Left renal cortex interstitium (tissue), 4 donors: ENCODE measurements at regions not wholly inside any gene's neighbourhood (a gene's known extent, or its start where the extent isn't known, plus 50 kb on each side); places are given as distances from the start of the nearest gene placed in this dataset.
"Not testable (repeated sequence)": the region's sequence is repeated elsewhere in the genome, so short reads cannot be mapped to it uniquely, and the experiment has no call there.

Source experiments
- DNase-seq, 4 donors: peaks; one replicate each; pipeline ENCODE4 v3.0.0-alpha.2; 2013; ENCODE audit warnings: low read depth in 4 of 4, low spot score in 2 of 4, missing footprints in 1 of 4

DNA sequence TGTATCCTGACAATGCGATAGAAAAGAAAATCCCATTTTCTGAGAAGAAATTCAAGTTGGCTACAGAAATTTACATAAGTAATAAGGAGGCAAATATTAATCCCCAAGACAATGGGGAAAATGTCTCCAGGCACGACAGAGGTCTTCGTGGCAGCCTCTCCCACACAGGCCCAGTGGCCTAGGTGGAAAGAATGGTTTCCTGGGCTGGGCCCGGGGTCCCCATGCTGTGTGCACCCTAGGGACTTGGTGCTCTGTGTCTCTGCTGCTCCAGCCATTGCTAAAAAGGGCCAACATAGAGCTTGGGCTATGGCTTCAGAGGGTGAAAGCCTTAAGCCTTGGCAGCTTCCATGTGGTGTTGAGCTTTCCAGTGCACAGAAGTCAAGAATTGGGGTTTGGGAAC, 102.5 kb upstream of the LYPLAL1 start:
- no peak for DNase-seq

DNA sequence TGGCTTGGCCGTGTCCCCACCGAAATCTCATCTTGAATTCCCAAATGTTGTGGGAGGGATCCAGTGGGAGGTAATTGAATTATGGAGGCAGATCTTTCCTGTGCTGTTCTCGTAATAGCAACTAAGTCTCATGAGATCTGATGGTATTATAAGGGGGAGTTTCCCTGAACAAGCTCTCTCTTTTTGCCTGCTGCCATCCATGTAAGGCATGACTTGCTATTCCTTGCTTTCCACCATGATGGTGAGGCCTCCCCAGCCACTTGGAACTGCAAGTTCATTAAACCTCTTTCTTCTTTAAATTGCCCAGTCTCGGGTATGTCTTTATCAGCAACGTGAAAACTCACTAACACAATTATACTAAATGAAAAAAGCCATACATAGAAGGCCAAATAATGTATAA, 101.3 kb upstream of the LYPLAL1 start:
- DNase-seq, result no peak

DNA sequence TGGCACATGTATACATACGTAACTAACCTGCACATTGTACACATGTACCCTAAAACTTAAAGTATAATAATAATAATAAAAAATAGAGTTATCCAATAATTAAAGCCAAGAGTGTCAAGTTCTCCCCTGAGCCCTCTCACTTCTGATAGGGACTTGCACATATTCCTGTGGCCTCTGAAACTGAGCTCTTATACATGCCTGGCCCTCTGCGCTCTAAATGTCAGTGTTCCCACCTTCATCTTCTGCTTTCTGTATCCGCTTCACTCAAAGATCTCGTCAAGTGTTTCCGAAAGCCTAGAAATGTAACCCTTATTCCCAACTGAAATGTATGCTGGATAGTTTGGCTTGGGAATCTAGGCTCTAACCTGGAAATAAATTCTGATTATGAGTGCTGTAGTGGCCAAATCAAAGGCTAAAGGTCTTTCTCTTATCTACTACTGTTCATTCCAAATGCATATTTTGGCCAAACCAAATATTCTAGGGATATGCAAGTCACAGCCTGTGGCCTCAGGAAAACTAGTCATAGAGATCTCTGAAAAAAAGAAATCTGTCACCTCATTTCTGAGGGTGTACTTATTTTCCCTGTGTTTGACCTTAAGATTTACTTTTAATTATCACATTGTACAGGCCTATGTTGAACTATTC, 99.5 kb upstream of the LYPLAL1 start:
- DNase-seq, result no peak

DNA sequence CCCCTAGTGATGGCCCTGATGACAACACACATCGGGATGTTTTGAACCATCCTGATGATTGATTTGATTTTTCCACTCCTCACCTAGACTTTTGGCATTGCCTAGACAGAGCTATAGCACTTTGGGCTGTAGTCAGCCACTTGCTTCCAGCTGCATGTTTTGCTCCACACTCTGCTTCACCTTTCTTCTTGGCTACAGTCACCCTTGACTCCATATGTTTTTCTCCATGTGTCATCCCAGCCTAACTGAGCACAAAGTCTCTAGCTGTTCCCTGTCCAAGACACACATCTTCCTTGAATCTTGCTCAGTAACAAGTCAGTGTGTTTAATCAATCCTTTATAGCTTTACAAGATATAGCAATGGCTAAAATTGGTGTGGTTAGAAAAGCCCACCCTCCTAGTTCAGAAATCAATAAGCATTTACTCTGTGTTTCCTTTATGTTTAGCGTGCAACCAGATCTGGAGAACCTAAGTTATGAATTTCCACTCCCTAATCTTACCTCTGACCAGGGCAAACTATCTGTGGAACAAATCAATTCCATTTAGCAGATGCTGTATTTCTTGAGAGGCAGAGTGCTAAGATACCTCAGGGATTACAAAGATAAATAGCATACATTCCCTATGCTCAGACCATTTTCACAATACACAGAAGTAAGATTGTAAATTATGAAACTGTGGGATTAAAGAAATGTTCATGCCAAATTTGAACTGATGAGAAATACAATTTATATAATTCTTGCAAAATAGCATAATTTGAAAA, 98.4 kb upstream of the LYPLAL1 start:
- no peak for DNase-seq

GRCh38 chr1:219076326-219076937, 97.2 kb upstream of the LYPLAL1 start:
- DNase-seq, result no peak

DNA sequence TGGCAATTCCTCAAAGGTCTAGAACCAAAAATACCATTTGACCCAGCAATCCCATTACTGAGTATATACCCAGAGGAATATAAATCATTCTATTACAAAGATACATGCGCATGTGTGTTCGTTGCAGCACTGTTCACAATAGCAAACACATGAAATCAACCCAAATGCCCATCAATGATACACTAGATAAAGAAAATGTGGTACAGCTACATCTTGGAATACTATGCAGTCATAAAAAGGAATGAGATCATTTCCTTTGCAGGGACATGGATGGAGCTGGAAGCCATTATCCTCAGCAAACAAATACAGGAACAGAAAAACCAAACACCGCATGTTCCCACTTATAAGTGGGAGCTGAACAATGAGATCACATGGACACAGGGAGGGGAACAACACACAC, 95.9 kb upstream of the LYPLAL1 start:
- DNase-seq, result not testable (repeated sequence)

DNA sequence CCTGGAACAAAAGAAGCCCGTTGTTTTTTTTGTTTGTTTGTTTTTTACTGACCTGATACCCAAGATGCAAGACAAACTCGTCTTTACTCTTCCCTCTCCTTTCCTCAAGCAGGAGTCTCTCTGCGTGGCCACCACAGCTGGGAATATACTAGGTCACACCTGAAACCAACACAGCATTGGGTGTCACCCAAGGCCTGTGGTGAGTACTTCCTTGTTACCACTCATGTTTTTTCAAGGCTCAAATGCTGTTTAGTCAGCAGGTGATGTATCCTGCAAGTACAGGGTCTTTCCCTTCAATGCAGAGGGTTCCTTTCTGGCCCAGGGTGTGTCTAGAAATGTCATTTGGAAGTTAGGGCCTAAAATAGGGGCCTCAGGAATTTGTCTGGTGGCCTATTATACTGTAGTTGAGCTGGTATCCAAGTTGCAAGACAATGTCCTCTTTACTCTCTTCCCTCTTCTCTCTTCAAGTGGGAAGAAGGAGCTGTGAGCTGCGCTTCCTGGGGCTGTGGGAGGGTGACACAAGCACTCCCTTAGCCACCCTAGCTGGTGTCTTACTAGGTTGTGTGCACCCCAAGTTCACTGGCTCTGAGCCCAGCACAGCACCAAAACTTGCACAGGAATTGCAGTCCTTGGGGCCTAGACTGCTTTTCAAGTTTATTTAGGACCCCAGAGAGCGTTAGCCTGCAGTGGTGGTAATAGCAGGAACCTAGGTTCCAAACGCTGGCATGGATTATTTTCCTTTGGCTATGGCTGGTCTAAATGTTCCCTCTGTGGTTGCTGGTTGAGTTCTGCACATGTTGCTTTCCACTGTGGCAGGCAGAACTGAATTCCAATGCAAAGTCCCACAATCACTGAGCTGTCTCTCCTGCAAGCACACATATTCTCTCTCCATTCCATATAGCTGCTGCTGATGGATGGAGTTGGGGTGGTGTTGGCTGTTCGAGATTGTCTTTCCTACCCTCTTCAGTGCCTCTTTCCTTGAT, 91.4 kb upstream of the LYPLAL1 start:
- no peak for DNase-seq

GRCh38 chr1:219083631-219084030, 90.0 kb upstream of the LYPLAL1 start:
- DNase-seq, result no peak

DNA sequence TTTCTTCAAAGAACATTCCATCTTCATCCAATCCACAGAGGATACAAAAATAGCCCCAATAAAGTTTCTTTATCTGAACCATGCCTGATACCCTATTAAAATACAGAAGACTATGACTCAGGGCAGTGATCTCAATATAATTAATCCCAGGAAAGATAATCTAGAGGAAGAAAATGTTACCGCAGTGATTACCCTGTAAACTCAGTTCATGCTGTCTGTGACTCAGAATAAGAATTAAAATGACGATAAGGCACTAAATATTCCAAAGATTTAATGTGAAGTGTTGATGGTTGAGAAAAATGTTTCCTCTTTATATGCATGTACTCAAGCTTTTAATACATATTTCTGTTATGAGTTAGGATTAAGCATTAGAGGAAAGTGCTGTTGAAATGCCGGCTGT, 88.6 kb upstream of the LYPLAL1 start:
- no peak for DNase-seq

DNA sequence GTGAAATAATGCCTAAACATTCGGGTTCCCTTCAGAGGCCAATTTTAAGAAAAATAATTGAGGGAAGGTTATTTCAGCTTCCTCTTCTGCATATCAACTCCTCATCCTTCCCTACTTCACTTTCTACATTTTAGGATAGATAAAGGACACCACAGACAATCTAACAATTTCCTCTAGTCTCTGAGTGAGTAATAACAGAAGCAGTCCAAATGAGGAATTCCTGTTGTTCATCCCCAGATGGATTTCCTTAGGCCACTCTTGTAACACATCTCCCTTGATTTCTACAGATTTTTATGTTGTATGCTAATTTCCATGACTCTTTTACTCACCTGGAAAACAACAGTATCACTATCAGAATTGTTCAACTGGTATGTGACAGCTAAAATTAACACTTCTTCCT, 87.7 kb upstream of the LYPLAL1 start:
- no peak for DNase-seq

DNA sequence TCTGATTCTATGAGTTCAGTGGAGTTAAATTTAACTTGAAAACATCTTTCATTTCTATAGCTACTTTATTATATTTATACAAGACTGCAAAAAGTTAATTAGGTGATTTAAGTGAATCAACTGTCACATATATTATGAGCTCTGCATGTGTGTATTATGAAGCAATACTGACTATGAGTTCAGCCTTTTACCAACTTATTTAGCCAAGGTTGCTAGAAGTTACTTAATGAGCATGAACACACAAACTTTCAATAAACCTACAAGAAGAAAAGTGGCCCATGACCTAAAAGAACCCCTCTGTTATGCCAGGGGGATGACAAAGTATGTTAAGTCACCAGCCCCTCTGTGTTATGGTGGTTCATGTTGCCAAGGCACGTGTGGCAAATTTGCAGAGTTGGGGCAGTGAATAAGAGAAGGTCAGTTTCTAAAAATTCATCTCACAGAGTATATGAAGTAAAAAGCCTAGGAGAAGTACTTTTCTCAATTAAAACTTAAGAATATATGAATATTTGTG, 86.7 kb upstream of the LYPLAL1 start:
- no peak for DNase-seq

DNA sequence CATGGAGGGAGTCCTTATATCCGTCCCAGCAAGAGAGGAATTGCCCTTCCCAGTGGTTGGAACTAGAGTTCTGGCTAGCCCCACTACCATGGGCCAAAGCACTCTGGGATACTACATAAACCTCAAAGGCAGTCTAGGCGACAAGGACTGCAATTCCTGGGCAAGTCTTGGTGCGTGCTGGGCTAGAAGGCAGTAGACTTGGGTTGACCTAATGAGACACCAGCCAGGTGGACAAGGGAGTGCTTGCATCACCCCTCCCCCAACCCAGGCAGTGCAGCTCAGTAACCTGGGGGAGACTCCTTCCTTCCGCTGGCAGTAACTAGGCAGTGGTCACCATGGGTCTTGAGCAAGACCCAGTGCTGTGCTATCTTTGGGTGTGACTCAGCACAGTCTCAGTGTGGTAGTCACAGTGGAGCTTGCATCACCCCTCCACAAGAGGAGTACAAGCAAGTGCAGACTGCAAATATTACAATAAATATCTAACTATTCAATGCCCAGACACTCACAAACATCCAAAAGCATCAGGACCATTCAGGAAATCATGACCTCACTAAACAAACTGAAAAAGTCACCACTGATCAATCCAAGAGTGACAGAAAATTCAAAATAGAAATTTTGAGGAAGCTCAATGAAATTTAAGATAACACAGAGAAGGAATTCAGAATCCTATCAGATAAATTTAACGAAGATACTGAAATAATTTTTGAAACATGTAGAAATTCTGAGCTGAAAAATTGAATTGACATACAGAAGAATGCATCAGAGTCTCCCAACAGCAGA, 84.7 kb upstream of the LYPLAL1 start:
- DNase-seq, result no peak

GRCh38 chr1:219090607-219091006, 83.1 kb upstream of the LYPLAL1 start:
- DNase-seq, result no peak

DNA sequence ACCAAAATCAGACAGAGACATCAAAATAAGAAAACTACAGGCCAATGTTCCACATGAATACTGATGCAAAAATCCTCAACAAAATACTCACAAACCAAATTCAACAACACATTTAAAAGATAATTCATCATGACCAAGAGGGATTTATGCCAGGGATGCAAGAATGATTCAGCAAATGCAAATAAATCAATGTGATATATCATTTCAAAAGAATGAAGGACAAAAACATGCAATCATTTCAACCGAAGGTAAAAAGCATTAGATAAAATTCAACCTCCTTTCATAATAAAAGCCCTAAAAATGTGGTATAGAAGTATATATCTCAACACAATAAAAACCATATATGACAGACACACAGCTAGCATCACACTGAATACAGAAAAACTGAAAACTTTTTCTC, 81.5 kb upstream of the LYPLAL1 start:
- no peak for DNase-seq

- no peak for DNase-seq
Measured at GRCh38 chr1:219099307-219099706, 74.4 kb upstream of the LYPLAL1 start.

DNA sequence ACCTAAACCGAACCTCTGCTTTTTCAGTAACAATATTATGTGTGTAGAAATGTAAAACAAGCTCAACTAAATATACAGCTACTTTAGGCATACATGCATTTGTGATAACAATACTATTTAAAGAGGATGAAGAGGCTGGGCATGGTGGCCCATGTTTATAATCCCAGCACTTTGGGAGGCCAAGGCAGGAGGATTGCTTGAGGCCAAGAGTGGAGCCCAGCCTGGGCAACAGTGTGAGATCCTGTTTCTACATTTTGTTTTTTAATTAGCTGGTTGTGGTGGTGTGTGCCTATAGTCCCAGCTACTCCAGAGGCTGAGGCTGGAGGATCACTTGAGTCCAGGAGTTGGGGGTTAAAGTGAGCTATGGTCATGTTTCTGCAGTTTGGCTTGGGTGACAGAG, 73.6 kb upstream of the LYPLAL1 start:
- no peak for DNase-seq

GRCh38 chr1:219102466-219102865, 71.2 kb upstream of the LYPLAL1 start:
- DNase-seq, result not testable (repeated sequence)

DNA sequence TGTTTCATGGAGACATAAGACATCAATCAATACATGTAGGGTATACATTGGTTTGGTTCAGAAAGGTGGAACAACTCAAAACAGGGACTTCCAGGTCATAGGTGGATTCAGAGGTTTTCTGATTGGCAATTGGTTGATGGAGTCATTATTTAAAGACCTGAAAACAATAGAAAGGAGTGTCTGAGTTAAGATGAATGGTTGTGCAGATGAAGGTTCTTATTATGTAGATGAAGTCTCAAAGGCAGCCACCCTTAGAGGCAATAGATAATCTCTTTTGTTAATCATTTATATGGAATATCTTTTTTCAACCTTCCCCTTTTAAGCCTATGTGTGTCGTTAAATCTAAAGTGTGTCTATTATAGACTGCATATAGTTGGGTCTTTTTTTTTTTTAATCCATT, 67.8 kb upstream of the LYPLAL1 start:
- DNase-seq, result no peak

- DNase-seq, result no peak
Measured at GRCh38 chr1:219109424-219110018, 64.2 kb upstream of the LYPLAL1 start.
